ENCODE measurements at regions not wholly inside any gene's neighbourhood (a gene's known extent, or its start where the extent isn't known, plus 50 kb on each side); places are given as distances from the start of the nearest gene placed in this dataset.

DNA sequence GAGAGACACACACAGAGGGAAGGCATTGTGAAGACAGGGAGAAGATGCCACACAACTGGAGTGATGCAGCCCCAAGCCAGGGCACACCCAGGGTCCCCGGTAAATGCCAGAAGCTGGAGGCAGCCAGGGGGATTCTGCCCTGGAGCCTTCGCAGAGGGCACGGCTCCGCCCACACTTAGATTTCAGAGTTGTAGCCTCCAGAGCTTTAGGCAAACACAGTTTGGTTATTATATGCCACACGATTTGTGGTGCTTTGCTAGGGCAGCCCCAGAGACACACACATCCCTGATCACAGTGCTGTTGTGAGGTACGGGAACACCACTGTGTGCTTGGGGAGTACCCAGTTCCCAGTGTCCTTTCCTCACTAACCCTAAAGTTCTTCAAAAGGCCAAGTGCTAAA is 280.6 kb downstream of the SMOC2 start:
- H3K9me3 ChIP-seq (ENCODE audit: insufficient read depth, low read depth, low read length), result peaks cover 7% of the 10 kb centered on the region
- Mint-ChIP-seq H3K4me1 (ENCODE audit: low read depth, unreplicated experiment) (no peaks in the 10 kb centered on the region), H3K27ac (ENCODE audit: unreplicated experiment) (no peak overlapping the region), H3K27me3 (ENCODE audit: low read depth, unreplicated experiment) (peaks cover 19% of the 10 kb centered on the region), H3K36me3 (ENCODE audit: low read depth, unreplicated experiment) (no peaks in the 10 kb centered on the region), H3K4me3 (ENCODE audit: unreplicated experiment) (no peak overlapping the region), H3K9me3 (ENCODE audit: unreplicated experiment) (peaks cover 6% of the 10 kb centered on the region)
- FAIRE-seq (no peak), DNase-seq (ENCODE audit: low read depth) (no peak)
- H2AFZ ChIP-seq (ENCODE audit: low read depth, low read length), result no peak overlapping the region
- no peaks in the 10 kb centered on the region for H3K27me3 ChIP-seq (ENCODE audit: insufficient read depth, low read length)
- no peak overlapping the region for H3K4me3 ChIP-seq (ENCODE audit: insufficient read depth, low read depth, low read length)
- no peaks in the 10 kb centered on the region for H3K79me2 ChIP-seq (ENCODE audit: insufficient read depth, low read length)
- TF ChIP-seq, protein P1, sequence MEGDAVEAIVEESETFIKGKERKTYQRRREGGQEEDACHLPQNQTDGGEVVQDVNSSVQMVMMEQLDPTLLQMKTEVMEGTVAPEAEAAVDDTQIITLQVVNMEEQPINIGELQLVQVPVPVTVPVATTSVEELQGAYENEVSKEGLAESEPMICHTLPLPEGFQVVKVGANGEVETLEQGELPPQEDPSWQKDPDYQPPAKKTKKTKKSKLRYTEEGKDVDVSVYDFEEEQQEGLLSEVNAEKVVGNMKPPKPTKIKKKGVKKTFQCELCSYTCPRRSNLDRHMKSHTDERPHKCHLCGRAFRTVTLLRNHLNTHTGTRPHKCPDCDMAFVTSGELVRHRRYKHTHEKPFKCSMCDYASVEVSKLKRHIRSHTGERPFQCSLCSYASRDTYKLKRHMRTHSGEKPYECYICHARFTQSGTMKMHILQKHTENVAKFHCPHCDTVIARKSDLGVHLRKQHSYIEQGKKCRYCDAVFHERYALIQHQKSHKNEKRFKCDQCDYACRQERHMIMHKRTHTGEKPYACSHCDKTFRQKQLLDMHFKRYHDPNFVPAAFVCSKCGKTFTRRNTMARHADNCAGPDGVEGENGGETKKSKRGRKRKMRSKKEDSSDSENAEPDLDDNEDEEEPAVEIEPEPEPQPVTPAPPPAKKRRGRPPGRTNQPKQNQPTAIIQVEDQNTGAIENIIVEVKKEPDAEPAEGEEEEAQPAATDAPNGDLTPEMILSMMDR (IDR thresholded peaks at IDR 0.05; ENCODE audit: insufficient read depth, low read depth, low read length), result no peak
- no peak for TF ChIP-seq EZH2 (IDR thresholded peaks at IDR 0.05; ENCODE audit: insufficient read depth, low read length)
- no peak overlapping the region for H3K27ac ChIP-seq (ENCODE audit: low read depth, low read length)
- no peaks in the 10 kb centered on the region for H3K4me1 ChIP-seq (ENCODE audit: insufficient read depth, low read length)
- H3K4me2 ChIP-seq (ENCODE audit: low read length), result no peak overlapping the region
- H3K9ac ChIP-seq (ENCODE audit: low read length), result no peak overlapping the region
- H3K36me3 ChIP-seq (ENCODE audit: insufficient read depth, low read length), result no peaks in the 10 kb centered on the region
- no peaks in the 10 kb centered on the region for H4K20me1 ChIP-seq (ENCODE audit: insufficient read depth, low read length)

DNA sequence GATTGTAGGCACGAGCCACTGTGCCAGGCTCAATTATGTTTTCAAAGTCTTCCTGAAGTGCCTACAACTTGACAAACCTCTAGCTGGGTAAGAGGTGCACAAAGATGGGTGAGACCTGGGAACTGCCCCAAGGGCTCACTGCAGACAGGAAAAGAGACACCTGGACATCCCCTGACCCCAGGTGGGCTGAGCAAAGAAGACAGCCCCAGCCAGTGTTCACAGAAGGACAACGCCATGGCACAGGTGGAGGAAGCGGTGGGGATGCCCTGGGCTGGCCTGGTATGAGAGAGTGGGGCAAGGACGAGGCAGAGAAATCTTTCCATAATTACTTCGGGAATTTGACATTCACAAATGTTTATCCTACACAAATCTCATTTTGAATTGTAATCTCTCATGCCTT is 278.9 kb downstream of the SMOC2 start:
- Mint-ChIP-seq H3K9me3 (ENCODE audit: unreplicated experiment) (peaks cover 6% of the 10 kb centered on the region), H3K27me3 (ENCODE audit: low read depth, unreplicated experiment) (peaks cover 22% of the 10 kb centered on the region), H3K4me1 (ENCODE audit: low read depth, unreplicated experiment) (no peaks in the 10 kb centered on the region), H3K4me3 (ENCODE audit: unreplicated experiment) (no peak overlapping the region), H3K27ac (ENCODE audit: unreplicated experiment) (no peak overlapping the region), H3K36me3 (ENCODE audit: low read depth, unreplicated experiment) (no peaks in the 10 kb centered on the region)
- Histone ChIP-seq H3K36me3 (ENCODE audit: insufficient read depth, low read length) (no peaks in the 10 kb centered on the region), H3K9me3 (ENCODE audit: insufficient read depth, low read depth, low read length) (peaks cover 19% of the 10 kb centered on the region), H3K4me1 (ENCODE audit: insufficient read depth, low read length) (no peaks in the 10 kb centered on the region), H3K9ac (ENCODE audit: low read length) (no peak overlapping the region), H2AFZ (ENCODE audit: low read depth, low read length) (no peak overlapping the region), H3K79me2 (ENCODE audit: insufficient read depth, low read length) (no peaks in the 10 kb centered on the region), H3K27ac (ENCODE audit: low read depth, low read length) (no peak overlapping the region), H4K20me1 (ENCODE audit: insufficient read depth, low read length) (no peaks in the 10 kb centered on the region), H3K4me3 (ENCODE audit: insufficient read depth, low read depth, low read length) (no peak overlapping the region), H3K4me2 (ENCODE audit: low read length) (no peak overlapping the region), H3K27me3 (ENCODE audit: insufficient read depth, low read length) (no peaks in the 10 kb centered on the region)
- TF ChIP-seq EZH2 (IDR thresholded peaks at IDR 0.05; ENCODE audit: insufficient read depth, low read length), result no peak
- FAIRE-seq, result no peak
- no peak for DNase-seq (ENCODE audit: low read depth)

DNA sequence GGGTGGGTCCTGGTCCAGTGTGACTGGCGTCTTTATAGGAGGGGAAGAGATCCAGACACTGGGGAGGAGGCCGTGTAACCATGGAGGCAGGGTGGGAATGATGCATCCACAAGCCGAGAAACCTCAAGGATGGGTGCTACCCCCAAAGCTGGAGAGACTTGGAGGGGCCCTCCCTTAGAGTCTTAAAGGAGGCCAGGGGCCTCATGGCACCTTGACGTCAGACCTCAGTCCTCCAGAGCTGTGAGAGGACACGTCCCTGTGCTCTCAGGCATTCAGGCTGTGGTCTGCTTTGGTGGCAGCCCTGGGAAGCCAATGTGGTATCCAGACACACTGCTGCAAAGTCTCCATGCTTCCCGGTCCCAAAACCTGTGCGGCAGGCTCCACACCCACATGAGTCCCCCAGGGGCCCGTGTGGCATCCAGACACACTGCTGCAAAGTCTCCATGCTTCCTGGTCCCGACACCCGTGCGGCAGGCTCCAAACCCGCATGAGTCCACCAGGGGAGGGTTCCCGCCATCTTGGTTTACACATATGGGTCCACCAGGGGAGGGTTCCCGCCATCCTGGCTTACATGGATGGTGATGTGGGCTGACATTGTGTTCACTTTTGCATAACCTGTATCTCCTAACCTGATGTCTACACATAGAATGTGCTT is 278.0 kb downstream of the SMOC2 start:
- Histone ChIP-seq H3K9me3 (ENCODE audit: insufficient read depth, low read depth, low read length) (peaks cover 22% of the 10 kb centered on the region), H3K4me3 (ENCODE audit: insufficient read depth, low read depth, low read length) (no peak overlapping the region), H3K27me3 (ENCODE audit: insufficient read depth, low read length) (no peaks in the 10 kb centered on the region), H3K4me2 (ENCODE audit: low read length) (no peak overlapping the region), H3K79me2 (ENCODE audit: insufficient read depth, low read length) (no peaks in the 10 kb centered on the region), H3K27ac (ENCODE audit: low read depth, low read length) (no peak overlapping the region), H3K4me1 (ENCODE audit: insufficient read depth, low read length) (no peaks in the 10 kb centered on the region), H3K9ac (ENCODE audit: low read length) (no peak overlapping the region), H2AFZ (ENCODE audit: low read depth, low read length) (no peak overlapping the region), H3K36me3 (ENCODE audit: insufficient read depth, low read length) (no peaks in the 10 kb centered on the region), H4K20me1 (ENCODE audit: insufficient read depth, low read length) (no peaks in the 10 kb centered on the region)
- DNase-seq (ENCODE audit: low read depth), result no peak
- H3K27me3 Mint-ChIP-seq (ENCODE audit: low read depth, unreplicated experiment), result peaks cover 22% of the 10 kb centered on the region
- no peak overlapping the region for H3K4me3 Mint-ChIP-seq (ENCODE audit: unreplicated experiment)
- H3K27ac Mint-ChIP-seq (ENCODE audit: unreplicated experiment), result no peak overlapping the region
- FAIRE-seq, result no peak
- peaks cover 6% of the 10 kb centered on the region for H3K9me3 Mint-ChIP-seq (ENCODE audit: unreplicated experiment)
- H3K36me3 Mint-ChIP-seq (ENCODE audit: low read depth, unreplicated experiment), result no peaks in the 10 kb centered on the region
- TF ChIP-seq, protein P1 (IDR thresholded peaks at IDR 0.05; ENCODE audit: insufficient read depth, low read depth, low read length), result no peak
- TF ChIP-seq EZH2 (IDR thresholded peaks at IDR 0.05; ENCODE audit: insufficient read depth, low read length), result no peak
- H3K4me1 Mint-ChIP-seq (ENCODE audit: low read depth, unreplicated experiment), result no peaks in the 10 kb centered on the region
